Fibroblast of villous mesenchyme (primary cell): ENCODE measurements at regions not wholly inside any gene's neighbourhood (a gene's known extent, or its start where the extent isn't known, plus 50 kb on each side); places are given as distances from the start of the nearest gene placed in this dataset.
"Not testable (repeated sequence)": the region's sequence is repeated elsewhere in the genome, so short reads cannot be mapped to it uniquely, and the experiment has no call there.

ENCODE experiments used
- DNase-seq: peaks from one replicate; pipeline ENCODE4 v3.0.0-alpha.2; 2010; ENCODE audit warnings: low read depth
- H3K4me3 ChIP-seq: 2 replicates; pipeline ENCODE4 v1.5.1; 2011; ENCODE audit warnings: low read depth, mild to moderate bottlenecking, low read length
- TF ChIP-seq, protein P1 (sequence below): IDR thresholded peaks from 2 replicates; pipeline ENCODE4 v1.5.1; 2012; ENCODE audit warnings: low read depth, mild to moderate bottlenecking, low read length; ENCODE audit not compliant: insufficient read depth

DNA sequence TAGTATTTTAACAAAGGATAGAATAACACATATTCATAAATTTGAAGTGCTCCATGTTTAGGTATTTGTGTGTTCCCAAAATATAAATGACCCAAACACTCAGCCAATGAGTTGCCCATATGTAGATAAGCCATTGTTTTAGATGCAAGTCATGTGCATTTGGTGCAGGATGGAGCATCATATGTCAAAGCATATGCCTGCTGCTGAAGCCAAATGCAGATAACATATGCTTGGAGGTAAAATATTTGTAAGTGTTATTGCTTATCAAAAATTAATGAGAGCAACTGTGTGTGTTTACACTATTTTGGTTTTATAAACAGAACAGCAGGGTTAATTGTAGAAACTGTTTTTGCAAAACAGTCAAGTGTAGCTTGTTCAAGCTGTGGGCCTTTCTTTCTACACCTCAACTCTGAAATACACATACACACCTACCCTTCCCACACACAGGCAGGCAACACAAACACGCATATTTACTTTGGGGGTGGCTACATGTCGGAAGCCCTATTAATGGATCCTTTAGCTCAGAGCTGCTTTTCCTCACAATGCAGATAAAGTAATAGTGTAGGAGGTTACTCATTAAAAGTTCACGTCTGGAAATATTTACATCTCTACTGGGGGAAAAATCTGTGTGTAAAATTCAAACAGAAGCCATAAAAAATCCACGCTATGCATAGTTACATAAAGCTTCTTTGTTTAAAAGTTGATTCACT is 521.4 kb downstream of the ZNF385D start:
- H3K4me3 ChIP-seq: no peak overlapping the region
- DNase-seq: no peak
- TF ChIP-seq, protein P1, sequence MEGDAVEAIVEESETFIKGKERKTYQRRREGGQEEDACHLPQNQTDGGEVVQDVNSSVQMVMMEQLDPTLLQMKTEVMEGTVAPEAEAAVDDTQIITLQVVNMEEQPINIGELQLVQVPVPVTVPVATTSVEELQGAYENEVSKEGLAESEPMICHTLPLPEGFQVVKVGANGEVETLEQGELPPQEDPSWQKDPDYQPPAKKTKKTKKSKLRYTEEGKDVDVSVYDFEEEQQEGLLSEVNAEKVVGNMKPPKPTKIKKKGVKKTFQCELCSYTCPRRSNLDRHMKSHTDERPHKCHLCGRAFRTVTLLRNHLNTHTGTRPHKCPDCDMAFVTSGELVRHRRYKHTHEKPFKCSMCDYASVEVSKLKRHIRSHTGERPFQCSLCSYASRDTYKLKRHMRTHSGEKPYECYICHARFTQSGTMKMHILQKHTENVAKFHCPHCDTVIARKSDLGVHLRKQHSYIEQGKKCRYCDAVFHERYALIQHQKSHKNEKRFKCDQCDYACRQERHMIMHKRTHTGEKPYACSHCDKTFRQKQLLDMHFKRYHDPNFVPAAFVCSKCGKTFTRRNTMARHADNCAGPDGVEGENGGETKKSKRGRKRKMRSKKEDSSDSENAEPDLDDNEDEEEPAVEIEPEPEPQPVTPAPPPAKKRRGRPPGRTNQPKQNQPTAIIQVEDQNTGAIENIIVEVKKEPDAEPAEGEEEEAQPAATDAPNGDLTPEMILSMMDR: no peak

DNA sequence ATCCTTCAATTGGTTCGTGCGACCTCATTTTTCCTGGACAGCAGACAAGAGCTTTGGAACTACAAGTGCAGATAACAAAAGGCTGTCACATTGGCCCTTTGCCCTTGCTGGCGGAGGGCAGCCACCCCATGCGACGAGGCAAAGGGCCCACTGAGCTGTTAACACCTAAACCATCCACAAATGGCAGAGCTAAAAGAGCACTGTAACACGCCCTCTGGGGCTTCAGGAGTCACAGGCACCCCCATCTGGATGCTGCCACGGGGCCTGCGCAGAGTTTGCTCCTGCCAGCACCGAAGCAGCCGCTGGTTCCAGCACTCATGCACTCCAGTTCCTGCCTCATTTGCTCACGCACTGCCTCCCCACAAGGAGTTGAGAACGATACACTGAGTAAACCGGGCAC is 524.9 kb downstream of the ZNF385D start:
- DNase-seq: no peak
- no peak overlapping the region for H3K4me3 ChIP-seq
- TF ChIP-seq, protein P1: no peak

DNA sequence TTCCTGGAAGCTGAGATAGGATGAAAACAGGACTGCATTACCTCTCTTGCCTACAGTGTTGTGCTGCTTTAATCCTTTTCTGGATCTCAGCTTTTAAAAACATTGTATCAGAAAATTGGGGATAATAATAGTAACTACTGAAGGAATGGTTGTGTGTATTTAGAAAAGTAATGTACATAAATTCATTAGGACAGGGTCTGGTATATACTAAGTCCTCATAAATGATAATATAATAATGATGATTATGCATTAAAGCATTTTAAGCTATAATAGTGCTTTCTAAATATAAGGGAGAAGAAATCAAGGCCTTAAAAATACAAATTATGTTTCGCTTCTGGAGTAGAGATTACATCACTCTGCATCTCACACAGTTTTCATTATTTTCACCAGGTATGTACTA is 530.1 kb downstream of the ZNF385D start:
- TF ChIP-seq, protein P1: no peak
- no peak overlapping the region for H3K4me3 ChIP-seq
- DNase-seq: no peak

DNA sequence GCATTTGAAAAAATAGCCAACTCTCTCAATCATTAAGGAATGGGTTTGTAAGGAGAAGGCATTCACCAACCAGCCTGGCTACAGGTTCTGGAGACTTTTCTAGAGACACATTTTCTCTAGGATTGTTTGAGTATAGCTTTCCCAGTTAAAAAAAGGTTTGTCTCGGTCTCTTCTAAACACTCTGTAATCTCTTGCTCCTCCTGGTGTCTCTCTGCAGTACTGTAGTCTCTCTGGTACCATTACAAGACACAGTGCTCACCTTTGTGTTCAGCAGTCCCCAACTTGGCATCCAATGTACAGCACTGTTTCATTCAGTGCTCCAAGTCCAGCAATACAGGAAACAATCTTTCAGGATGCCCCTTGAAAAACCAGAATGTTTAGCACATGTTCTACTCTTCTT is 534.4 kb downstream of the ZNF385D start:
- TF ChIP-seq, protein P1: peak; percentile 40
- DNase-seq: peak; percentile 15

DNA sequence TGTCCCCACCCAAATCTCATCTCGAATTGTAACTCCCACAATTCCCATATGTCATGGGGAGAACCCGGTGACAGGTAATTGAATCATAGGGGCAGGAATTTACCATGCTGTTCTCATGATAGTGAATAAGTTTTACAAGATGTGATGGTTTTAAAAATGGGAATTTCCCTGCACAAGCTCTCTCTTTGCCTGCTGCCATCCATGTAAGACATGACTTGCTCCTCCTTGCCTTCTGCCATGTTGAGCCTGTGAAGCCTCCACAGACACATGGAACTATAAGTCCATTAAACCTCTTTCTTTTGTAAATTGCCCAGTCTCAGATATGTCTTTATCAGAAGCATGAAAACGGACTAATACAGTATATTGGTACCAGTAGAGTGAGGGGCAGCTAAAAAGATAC is 546.9 kb downstream of the ZNF385D start:
- not testable (repeated sequence) for H3K4me3 ChIP-seq, DNase-seq

More for the DNA sequence above, 534.4 kb downstream of the ZNF385D start:
- H3K4me3 ChIP-seq: no peak overlapping the region

DNA sequence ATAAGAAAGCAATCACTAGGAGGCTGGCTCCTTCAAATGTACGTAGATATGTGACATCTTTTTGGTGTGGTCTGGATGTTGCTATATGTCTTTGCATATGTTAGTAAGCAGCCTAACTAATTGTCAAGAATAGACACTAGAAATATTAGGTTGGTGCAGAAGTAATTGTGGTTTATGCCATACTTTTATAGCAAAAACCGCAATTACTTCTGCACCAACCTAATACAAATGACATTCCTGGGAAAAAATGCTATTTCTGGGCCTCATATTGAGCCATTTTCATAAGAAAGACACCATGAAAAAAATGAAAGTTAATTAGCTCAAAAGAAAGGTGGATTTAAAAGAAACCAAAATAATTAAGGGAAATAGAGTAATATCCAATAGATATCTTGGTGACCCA is 555.8 kb downstream of the ZNF385D start:
- DNase-seq: no peak
- no peak overlapping the region for H3K4me3 ChIP-seq
- TF ChIP-seq, protein P1: no peak

DNA sequence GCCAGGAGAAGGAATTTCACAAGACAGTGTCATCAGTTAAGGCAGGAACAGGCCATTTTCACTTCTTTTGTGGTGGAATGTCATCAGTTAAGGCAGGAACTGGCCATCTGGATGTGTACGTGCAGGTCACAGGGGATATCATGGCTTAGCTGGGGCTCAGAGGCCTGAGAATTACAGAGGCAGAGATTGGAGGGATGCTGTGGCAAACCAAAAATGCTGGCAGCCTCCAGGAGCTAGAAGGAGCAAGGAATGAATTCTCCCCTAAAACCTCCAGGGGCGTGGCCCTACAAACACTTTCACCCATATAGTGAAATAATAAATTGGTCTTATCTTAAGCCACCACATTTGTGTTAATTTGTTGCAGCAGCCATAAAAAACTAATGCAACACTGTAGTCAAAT is 557.0 kb downstream of the ZNF385D start:
- DNase-seq: not testable (repeated sequence)

DNA sequence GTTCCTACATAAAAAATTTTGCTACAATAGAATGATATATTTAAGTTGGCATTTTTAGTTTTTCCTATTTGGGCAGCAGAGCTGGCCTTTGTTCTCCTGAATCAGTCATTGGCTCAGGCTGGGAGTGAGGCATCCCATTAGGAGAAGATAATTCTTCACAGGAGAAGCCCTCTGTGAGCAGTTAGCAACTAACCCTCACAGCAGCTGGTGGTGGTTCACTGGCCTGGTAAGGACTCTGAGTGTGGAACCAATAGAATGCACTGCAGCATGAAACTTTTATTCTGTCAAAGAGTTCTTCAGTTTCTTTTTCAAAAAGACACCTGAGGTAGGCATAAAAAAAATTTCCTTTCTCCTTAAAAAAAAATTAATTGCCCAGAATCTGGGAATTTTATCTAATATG is 562.6 kb downstream of the ZNF385D start:
- DNase-seq: no peak
- TF ChIP-seq, protein P1: no peak
- H3K4me3 ChIP-seq: no peak overlapping the region

More for the DNA sequence above, 557.0 kb downstream of the ZNF385D start:
- not testable (repeated sequence) for H3K4me3 ChIP-seq
